NT2/D1 (cell line): ENCODE measurements at regions not wholly inside any gene's neighbourhood (a gene's known extent, or its start where the extent isn't known, plus 50 kb on each side); places are given as distances from the start of the nearest gene placed in this dataset.

Source experiments
- SUZ12 ChIP-seq: IDR thresholded peaks from 2 replicates; pipeline ENCODE4 v1.6.1; 2011; ENCODE audit not compliant: insufficient read length, insufficient read depth; ENCODE audit errors: extremely low read depth
- YY1 ChIP-seq: IDR thresholded peaks from 2 replicates; pipeline ENCODE4 v1.6.1; 2011; ENCODE audit not compliant: insufficient read length, insufficient read depth
- ZNF274 ChIP-seq: IDR thresholded peaks from 2 replicates; pipeline ENCODE4 v1.6.1; 2011; ENCODE audit warnings: mild to moderate bottlenecking, low read depth, low read length

DNA sequence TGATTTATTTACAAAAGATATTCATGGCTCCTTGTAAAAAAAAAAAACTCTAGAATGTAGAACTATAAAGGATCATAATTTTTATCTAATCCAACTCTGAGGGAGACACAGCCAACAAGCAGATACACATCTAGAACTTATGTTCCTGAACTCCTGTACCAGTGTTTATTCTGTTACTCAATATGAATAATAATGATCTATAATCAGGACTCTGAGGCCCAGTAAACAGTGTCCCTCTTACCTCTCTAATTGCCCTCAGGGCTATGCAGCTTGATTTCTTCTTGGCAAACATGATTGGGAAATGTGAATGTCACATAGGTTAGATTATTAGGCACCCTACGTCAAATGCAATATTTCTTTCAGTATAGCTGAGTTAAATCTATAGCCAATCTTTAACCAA lies 391.6 kb upstream of the RPS23 start:
- TF ChIP-seq YY1 (no peak), ZNF274 (no peak), SUZ12 (no peak)
